ENCODE measurements at regions not wholly inside any gene's neighbourhood (a gene's known extent, or its start where the extent isn't known, plus 50 kb on each side); places are given as distances from the start of the nearest gene placed in this dataset.

DNA sequence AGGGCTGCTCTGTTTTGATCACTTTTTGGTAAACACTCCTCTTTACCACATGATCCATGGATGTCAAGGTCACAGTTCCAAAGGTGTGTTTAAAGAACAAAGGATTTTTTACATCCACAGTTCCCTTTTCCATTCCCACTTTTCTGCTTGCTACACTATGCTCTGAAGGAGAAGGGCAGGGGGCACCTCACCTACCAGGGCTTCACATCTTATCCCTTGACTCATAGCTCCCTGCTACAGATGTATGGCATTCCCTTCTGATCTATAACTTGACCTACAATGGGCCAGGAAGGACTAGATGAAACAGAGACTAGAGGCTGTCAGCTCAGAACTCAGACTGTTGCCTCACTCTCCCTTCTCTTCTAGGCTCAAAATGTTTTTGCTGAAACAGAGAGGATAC is 233.1 kb upstream of the RPS6KA3 start:
- H3K27ac ChIP-seq: no peak overlapping the region
- ATAC-seq: no peak
- no peak for TF ChIP-seq POLR2A (IDR thresholded peaks at IDR 0.05)
- H3K4me1 ChIP-seq: no peaks in the 10 kb centered on the region
- peaks cover 0 to 18% (median 0%) of the 10 kb centered on the region in 9 donors for H3K27me3 ChIP-seq
- H3K36me3 ChIP-seq: no peaks in the 10 kb centered on the region
- no peak overlapping the region for H3K4me3 ChIP-seq
- H3K9me3 ChIP-seq: no peaks in the 10 kb centered on the region
- DNase-seq: no peak
- intact Hi-C loops (cut with DNase I): no loop called here

DNA sequence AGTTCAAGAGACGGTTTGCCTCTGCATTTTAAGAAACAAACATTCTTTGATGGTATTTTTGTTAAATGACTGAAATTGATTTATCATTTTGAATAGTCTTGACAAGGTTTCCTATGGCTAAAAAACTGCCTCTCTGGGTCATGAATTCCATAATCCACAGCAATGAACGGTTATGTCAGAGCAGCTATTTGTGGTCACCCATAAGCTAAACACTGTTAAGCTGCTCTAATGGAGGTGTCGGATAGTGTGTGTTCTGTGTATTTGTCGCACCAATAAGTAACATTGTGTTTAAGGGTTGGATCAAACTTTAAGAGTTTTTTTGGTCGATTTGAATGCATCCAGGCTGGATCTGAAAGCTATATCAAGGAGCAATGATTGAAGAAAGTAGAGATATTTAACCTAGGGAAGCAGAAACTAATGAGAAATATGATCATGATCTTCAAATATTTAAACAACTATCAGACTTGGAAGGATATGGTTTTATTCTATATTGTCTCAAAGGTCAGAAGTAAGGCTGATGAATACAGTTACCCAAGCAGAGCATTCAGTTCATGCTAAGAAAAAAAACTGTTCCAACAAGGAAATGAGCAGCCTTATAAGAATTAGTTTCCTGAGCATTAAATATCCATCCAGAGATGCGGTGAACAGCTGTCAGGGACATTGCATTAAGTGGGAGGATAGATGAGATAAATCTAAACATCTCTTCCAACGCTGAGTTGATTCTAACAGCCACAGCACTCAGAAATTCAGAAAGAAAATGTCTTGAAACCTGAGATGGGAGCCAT is 232.3 kb upstream of the RPS6KA3 start:
- Histone ChIP-seq H3K9me3 (no peaks in the 10 kb centered on the region), H3K27ac (no peak overlapping the region), H3K27me3 (peaks cover 0 to 13% (median 0%) of the 10 kb centered on the region in 9 donors), H3K4me1 (no peaks in the 10 kb centered on the region), H3K4me3 (no peak overlapping the region), H3K36me3 (no peaks in the 10 kb centered on the region)
- TF ChIP-seq, protein P1, sequence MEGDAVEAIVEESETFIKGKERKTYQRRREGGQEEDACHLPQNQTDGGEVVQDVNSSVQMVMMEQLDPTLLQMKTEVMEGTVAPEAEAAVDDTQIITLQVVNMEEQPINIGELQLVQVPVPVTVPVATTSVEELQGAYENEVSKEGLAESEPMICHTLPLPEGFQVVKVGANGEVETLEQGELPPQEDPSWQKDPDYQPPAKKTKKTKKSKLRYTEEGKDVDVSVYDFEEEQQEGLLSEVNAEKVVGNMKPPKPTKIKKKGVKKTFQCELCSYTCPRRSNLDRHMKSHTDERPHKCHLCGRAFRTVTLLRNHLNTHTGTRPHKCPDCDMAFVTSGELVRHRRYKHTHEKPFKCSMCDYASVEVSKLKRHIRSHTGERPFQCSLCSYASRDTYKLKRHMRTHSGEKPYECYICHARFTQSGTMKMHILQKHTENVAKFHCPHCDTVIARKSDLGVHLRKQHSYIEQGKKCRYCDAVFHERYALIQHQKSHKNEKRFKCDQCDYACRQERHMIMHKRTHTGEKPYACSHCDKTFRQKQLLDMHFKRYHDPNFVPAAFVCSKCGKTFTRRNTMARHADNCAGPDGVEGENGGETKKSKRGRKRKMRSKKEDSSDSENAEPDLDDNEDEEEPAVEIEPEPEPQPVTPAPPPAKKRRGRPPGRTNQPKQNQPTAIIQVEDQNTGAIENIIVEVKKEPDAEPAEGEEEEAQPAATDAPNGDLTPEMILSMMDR (IDR thresholded peaks at IDR 0.05): no peak
- TF ChIP-seq POLR2A (IDR thresholded peaks at IDR 0.05): no peak
- ATAC-seq (no peak), DNase-seq (no peak)
- 56 to 78% (median 65%) methylated on average over 7 of the region's 7 CpGs for WGBS, 4 donors
- intact Hi-C loops (cut with DNase I): no loop called here

DNA sequence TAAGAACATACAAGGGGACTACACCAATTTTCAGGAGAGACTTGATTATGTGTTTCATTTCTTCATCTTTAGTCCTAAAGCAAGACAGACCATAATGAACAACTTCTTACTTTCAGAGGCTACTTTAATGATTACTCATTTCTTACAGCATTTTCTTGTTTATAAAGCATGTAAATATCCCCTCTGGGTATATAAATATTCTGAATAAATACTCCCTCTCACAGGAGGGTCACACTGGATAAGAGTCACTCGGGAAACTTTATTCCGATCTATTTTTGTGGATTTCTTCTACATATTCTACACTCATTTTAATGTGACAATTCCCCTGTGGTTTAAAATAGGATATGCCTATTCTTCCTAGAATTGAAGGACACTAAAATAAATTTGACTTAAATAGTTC is 228.9 kb upstream of the RPS6KA3 start:
- peaks cover 0 to 13% (median 0%) of the 10 kb centered on the region in 9 donors for H3K27me3 ChIP-seq
- no peaks in the 10 kb centered on the region for H3K36me3 ChIP-seq
- TF ChIP-seq, protein P1 (IDR thresholded peaks at IDR 0.05): no peak
- TF ChIP-seq POLR2A (IDR thresholded peaks at IDR 0.05): no peak
- H3K9me3 ChIP-seq: no peaks in the 10 kb centered on the region
- 76 to 91% (median 82%) methylated on average over 2 of the region's 2 CpGs for WGBS, 4 donors
- ATAC-seq (no peak), DNase-seq (no peak)
- no peak overlapping the region for H3K4me3 ChIP-seq
- no peaks in the 10 kb centered on the region for H3K4me1 ChIP-seq
- no peak overlapping the region for H3K27ac ChIP-seq
- intact Hi-C loops (cut with DNase I): no loop called here

DNA sequence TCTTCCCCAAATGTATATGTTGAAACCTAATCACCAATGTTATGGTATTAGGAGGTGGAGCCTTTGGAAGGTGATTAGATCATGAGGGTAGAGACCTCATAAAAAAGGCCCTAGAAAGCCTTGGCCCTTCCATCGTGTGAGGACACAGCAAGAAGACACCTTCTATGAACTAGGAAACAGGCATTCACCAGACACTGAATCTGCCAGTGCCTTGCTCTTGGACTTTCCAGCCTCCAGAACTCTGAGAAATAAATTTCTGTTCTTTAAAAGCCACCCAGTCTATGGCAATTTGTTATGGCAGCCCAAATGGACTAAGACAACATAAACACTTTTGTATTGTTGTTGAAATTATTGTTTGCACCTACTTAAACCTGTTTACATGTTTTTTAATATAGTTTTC is 221.8 kb upstream of the RPS6KA3 start:
- DNase-seq (no peak), ATAC-seq (no peak)
- Histone ChIP-seq H3K36me3 (no peaks in the 10 kb centered on the region), H3K27me3 (no peaks in the 10 kb centered on the region), H3K4me1 (no peaks in the 10 kb centered on the region), H3K27ac (no peak overlapping the region), H3K9me3 (peaks cover 0 to 2% (median 0%) of the 10 kb centered on the region in 12 donors), H3K4me3 (no peak overlapping the region)
- TF ChIP-seq, protein P1 (IDR thresholded peaks at IDR 0.05): no peak
- no peak for TF ChIP-seq POLR2A (IDR thresholded peaks at IDR 0.05)
- WGBS, 4 donors: 79 to 94% (median 86%) methylated on average over 1 of the region's 1 CpG
- intact Hi-C loops (cut with DNase I): no loop called here

DNA sequence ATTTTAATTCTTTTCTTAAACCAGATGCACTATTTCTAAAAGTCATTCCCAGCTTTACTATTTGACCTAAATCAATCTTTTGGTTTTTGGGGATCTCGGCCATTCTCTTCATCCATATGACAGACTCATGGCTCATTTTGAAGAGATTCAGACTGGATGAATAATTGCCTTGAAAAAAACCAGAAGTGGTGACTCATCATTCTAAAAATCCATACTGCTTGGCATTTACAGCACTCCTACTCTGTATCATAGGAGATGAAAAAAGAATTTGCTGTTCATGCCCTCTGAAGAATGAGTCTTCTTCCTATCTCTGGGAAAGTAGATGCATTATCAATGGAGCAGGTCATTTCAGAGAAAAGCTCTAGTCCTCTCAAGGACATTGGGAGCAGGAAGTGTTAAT is 220.5 kb upstream of the RPS6KA3 start:
- intact Hi-C loops (cut with DNase I): no loop called here
- no peak overlapping the region for H3K27ac ChIP-seq
- TF ChIP-seq POLR2A (IDR thresholded peaks at IDR 0.05): no peak
- TF ChIP-seq, protein P1 (IDR thresholded peaks at IDR 0.05): no peak
- DNase-seq: no peak
- 64 to 73% (median 70%) methylated on average over 1 of the region's 1 CpG for WGBS, 4 donors
- H3K9me3 ChIP-seq: peaks cover 0 to 3% (median 0%) of the 10 kb centered on the region in 12 donors
- H3K27me3 ChIP-seq: no peaks in the 10 kb centered on the region
- no peaks in the 10 kb centered on the region for H3K36me3 ChIP-seq
- no peak overlapping the region for H3K4me3 ChIP-seq
- H3K4me1 ChIP-seq: no peaks in the 10 kb centered on the region
- no peak for ATAC-seq
